Lower leg skin (tissue), 3 donors: ENCODE measurements at regions not wholly inside any gene's neighbourhood (a gene's known extent, or its start where the extent isn't known, plus 50 kb on each side); places are given as distances from the start of the nearest gene placed in this dataset.

ENCODE experiments used
- CTCF ChIP-seq, 3 donors: fragments of 450-650 bp; IDR thresholded peaks; one replicate each; pipeline ENCODE4 v1.5.1; 2016; ENCODE audit warnings: antibody characterized with exemption in 3 of 3, mild to moderate bottlenecking in 3 of 3, moderate library complexity in 2 of 3
- POLR2A ChIP-seq, 2 donors: fragments of 450-650 bp; IDR thresholded peaks; one replicate each; pipeline ENCODE4 v1.6.1; 2016 to 2017; ENCODE audit warnings: antibody characterized with exemption in 2 of 2, mild to moderate bottlenecking in 1 of 2, moderate library complexity in 1 of 2

GRCh38 chr9:12212860-12213259, 480.3 kb upstream of the TYRP1 start:
- TF ChIP-seq CTCF (IDR thresholded peaks at IDR 0.05) (no peak), POLR2A (IDR thresholded peaks at IDR 0.05) (no peak)
